ENCODE measurements at regions not wholly inside any gene's neighbourhood (a gene's known extent, or its start where the extent isn't known, plus 50 kb on each side); places are given as distances from the start of the nearest gene placed in this dataset.

DNA sequence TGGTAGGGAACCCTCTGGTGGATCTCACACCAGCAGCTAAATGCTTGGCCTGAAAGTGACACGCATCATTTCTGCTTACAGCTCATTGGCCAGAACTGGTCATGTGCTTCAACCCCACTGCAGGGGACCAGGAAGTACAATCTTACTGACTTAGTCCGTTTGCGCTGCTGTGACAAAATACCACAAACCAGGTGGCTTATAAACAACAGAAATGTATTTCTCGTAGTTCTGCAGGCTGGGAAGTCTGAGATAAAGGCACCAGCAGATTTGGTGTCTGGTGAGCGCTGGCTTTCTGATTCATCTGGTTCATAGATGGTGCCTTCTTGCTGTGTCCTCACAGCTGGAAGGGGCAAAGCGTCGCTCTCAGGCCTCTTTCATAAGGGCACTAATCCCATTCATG lies 77.4 kb upstream of the SELENOK start:
- H3K4me1 Mint-ChIP-seq (ENCODE audit: low read depth in 2 of 2): no peaks in the 10 kb centered on the region
- peaks cover 7 to 20% of the 10 kb centered on the region in 2 donors for H3K27me3 Mint-ChIP-seq
- no peak overlapping the region for H3K27ac Mint-ChIP-seq

GRCh38 chr3:53965291-53965690 lies 73.6 kb upstream of the SELENOK start:
- H3K36me3 Mint-ChIP-seq (ENCODE audit: insufficient read depth): no peaks in the 10 kb centered on the region
- peaks cover 0 to 2% of the 10 kb centered on the region in 2 donors for H3K9me3 Mint-ChIP-seq
- DNase-seq (no peak), ATAC-seq (replicated peaks) (no peak)
- no peak overlapping the region for H3K4me3 Mint-ChIP-seq
- no peaks in the 10 kb centered on the region for H3K4me1 Mint-ChIP-seq (ENCODE audit: low read depth in 2 of 2)
- H3K27ac Mint-ChIP-seq: no peak overlapping the region
- peaks cover 15 to 42% of the 10 kb centered on the region in 2 donors for H3K27me3 Mint-ChIP-seq

More for the DNA sequence above, 77.4 kb upstream of the SELENOK start:
- H3K36me3 Mint-ChIP-seq (ENCODE audit: insufficient read depth): no peaks in the 10 kb centered on the region
- H3K9me3 Mint-ChIP-seq: peaks cover 5 to 11% of the 10 kb centered on the region in 2 donors
- no peak for DNase-seq
- ATAC-seq (replicated peaks): no peak
- H3K4me3 Mint-ChIP-seq: no peak overlapping the region

- no peak overlapping the region for H3K4me3 Mint-ChIP-seq
- no peaks in the 10 kb centered on the region for H3K36me3 Mint-ChIP-seq (ENCODE audit: insufficient read depth)
- H3K27me3 Mint-ChIP-seq: peaks cover 5 to 56% of the 10 kb centered on the region in 2 donors
- no peaks in the 10 kb centered on the region for H3K9me3 Mint-ChIP-seq
- no peak for DNase-seq
- no peaks in the 10 kb centered on the region for H3K4me1 Mint-ChIP-seq (ENCODE audit: low read depth in 2 of 2)
- H3K27ac Mint-ChIP-seq: no peak overlapping the region
- no peak for ATAC-seq (replicated peaks)
These were observed 66.2 kb upstream of the SELENOK start for GRCh38 chr3:53957831-53958230.

- no peak for DNase-seq
- Mint-ChIP-seq H3K9me3 (no peaks in the 10 kb centered on the region), H3K36me3 (ENCODE audit: insufficient read depth) (no peaks in the 10 kb centered on the region), H3K27ac (no peak overlapping the region), H3K4me3 (no peak overlapping the region), H3K4me1 (ENCODE audit: low read depth in 2 of 2) (no peaks in the 10 kb centered on the region), H3K27me3 (peaks cover 5 to 44% of the 10 kb centered on the region in 2 donors)
- ATAC-seq (replicated peaks): no peak
These were observed 64.9 kb upstream of the SELENOK start for GRCh38 chr3:53956586-53956985.

GRCh38 chr3:53949541-53949940 lies 57.9 kb upstream of the SELENOK start:
- H3K27me3 Mint-ChIP-seq: peaks cover 6 to 29% of the 10 kb centered on the region in 2 donors
- H3K4me3 Mint-ChIP-seq: no peak overlapping the region
- H3K36me3 Mint-ChIP-seq (ENCODE audit: insufficient read depth): peaks cover 3% of the 10 kb centered on the region
- ATAC-seq (replicated peaks) (no peak), DNase-seq (no peak)
- no peaks in the 10 kb centered on the region for H3K4me1 Mint-ChIP-seq (ENCODE audit: low read depth in 2 of 2)
- no peak overlapping the region for H3K27ac Mint-ChIP-seq
- H3K9me3 Mint-ChIP-seq: peaks cover 5 to 11% of the 10 kb centered on the region in 2 donors

- DNase-seq: no peak
- peaks cover 11 to 29% of the 10 kb centered on the region in 2 donors for H3K27me3 Mint-ChIP-seq
- peaks cover 3% of the 10 kb centered on the region for H3K36me3 Mint-ChIP-seq (ENCODE audit: insufficient read depth)
- H3K4me1 Mint-ChIP-seq (ENCODE audit: low read depth in 2 of 2): no peaks in the 10 kb centered on the region
- no peak for ATAC-seq (replicated peaks)
- peaks cover 5 to 11% of the 10 kb centered on the region in 2 donors for H3K9me3 Mint-ChIP-seq
- no peak overlapping the region for H3K4me3 Mint-ChIP-seq
- H3K27ac Mint-ChIP-seq: no peak overlapping the region
These were observed 56.5 kb upstream of the SELENOK start for GRCh38 chr3:53948174-53948573.

- Mint-ChIP-seq H3K27ac (no peak overlapping the region), H3K4me1 (ENCODE audit: low read depth in 2 of 2) (no peaks in the 10 kb centered on the region), H3K36me3 (ENCODE audit: insufficient read depth) (no peaks in the 10 kb centered on the region), H3K4me3 (no peak overlapping the region), H3K9me3 (peaks cover 5 to 11% of the 10 kb centered on the region in 2 donors), H3K27me3 (peaks cover 32 to 43% of the 10 kb centered on the region in 2 donors)
- DNase-seq (no peak), ATAC-seq (replicated peaks) (no peak)
These were observed 52.4 kb upstream of the SELENOK start for GRCh38 chr3:53944028-53944427.

DNA sequence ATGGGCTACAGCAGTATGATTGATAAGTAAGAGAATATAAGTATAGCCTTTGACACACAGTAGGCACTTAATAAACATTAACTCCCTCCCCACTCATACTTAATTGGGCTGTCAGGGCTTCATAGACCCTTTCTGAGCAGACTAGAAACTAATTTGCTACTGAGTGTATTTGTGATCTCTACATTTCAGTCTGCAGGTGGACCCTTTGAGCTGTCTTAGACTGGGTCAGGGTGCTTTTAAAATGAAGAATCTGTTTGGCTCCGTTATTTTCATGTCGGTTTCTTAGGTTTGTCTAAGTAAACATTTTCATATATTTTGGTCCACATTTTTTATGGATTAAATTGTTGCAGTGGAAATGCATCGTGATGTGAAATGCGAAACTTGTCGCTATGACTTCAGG lies 50.3 kb upstream of the SELENOK start:
- H3K9me3 Mint-ChIP-seq: peaks cover 5 to 11% of the 10 kb centered on the region in 2 donors
- ATAC-seq (replicated peaks) (no peak), DNase-seq (no peak)
- H3K4me1 Mint-ChIP-seq (ENCODE audit: low read depth in 2 of 2): no peaks in the 10 kb centered on the region
- peaks cover 41 to 60% of the 10 kb centered on the region in 2 donors for H3K27me3 Mint-ChIP-seq
- no peak overlapping the region for H3K4me3 Mint-ChIP-seq
- H3K27ac Mint-ChIP-seq: no peak overlapping the region
- H3K36me3 Mint-ChIP-seq (ENCODE audit: insufficient read depth): no peaks in the 10 kb centered on the region

Measured in effector memory CD8-positive, alpha-beta T cell (primary cell).